Uterus (tissue), 3 donors: ENCODE measurements at regions not wholly inside any gene's neighbourhood (a gene's known extent, or its start where the extent isn't known, plus 50 kb on each side); places are given as distances from the start of the nearest gene placed in this dataset.
"Not testable (repeated sequence)": the region's sequence is repeated elsewhere in the genome, so short reads cannot be mapped to it uniquely, and the experiment has no call there.

Source experiments
- DNase-seq, 2 donors: peaks; one replicate each; pipeline ENCODE4 v3.0.0-alpha.2; 2019 to 2020
- H3K27ac ChIP-seq, 2 donors: fragments of 200-600 bp; sonication (generic); 1 replicate in 1 of 2; 2 replicates in 1 of 2; pipeline ENCODE4 v1.5.1; 2016 to 2018
- H3K27me3 ChIP-seq, 2 donors: fragments of 200-600 bp; sonication (generic); one replicate each; pipeline ENCODE4 v1.5.1; 2018 to 2019; ENCODE audit warnings: control low read depth in 1 of 2
- H3K36me3 ChIP-seq, 2 donors: fragments of 200-600 bp; sonication (generic); one replicate each; pipeline ENCODE4 v1.5.1; 2019; ENCODE audit warnings: control low read depth in 1 of 2
- H3K4me1 ChIP-seq, 2 donors: fragments of 200-600 bp; sonication (generic); one replicate each; pipeline ENCODE4 v1.5.1; 2018 to 2019; ENCODE audit warnings: control low read depth in 1 of 2
- H3K4me3 ChIP-seq, 2 donors: fragments of 200-600 bp; sonication (generic); 1 replicate in 1 of 2; 2 replicates in 1 of 2; pipeline ENCODE4 v1.5.1; 2018 to 2019; ENCODE audit warnings: mild to moderate bottlenecking in 1 of 2
- H3K9me3 ChIP-seq, 2 donors: fragments of 200-600 bp; sonication (generic); one replicate each; pipeline ENCODE4 v1.5.1; 2019; ENCODE audit warnings: control low read depth in 1 of 2
- POLR2A ChIP-seq, 2 donors: fragments of 450-650 bp; IDR thresholded peaks; one replicate each; pipeline ENCODE4 v1.6.1; 2016; ENCODE audit warnings: antibody characterized with exemption in 2 of 2, mild to moderate bottlenecking in 1 of 2, moderate library complexity in 1 of 2
- intact Hi-C: fragments of 100-400 bp; cut with DNase I; formaldehyde crosslinking; loops from one replicate; pipeline ENCODE4 v1.15.1; 2023; ENCODE audit warnings: low total_unique reads
- TF ChIP-seq, protein P1 (sequence below), 4 experiments: fragments of 200-600 bp in 2 of 4; fragments of 450-650 bp in 2 of 4; sonication (generic) in 2 of 4; IDR thresholded peaks; one replicate each; pipeline ENCODE4 v1.5.1; 2016 to 2019; ENCODE audit warnings: antibody characterized with exemption in 4 of 4, mild to moderate bottlenecking in 2 of 4, moderate library complexity in 1 of 4
- donor health status: DM: yes; HTN: yes; CAD: no.

DNA sequence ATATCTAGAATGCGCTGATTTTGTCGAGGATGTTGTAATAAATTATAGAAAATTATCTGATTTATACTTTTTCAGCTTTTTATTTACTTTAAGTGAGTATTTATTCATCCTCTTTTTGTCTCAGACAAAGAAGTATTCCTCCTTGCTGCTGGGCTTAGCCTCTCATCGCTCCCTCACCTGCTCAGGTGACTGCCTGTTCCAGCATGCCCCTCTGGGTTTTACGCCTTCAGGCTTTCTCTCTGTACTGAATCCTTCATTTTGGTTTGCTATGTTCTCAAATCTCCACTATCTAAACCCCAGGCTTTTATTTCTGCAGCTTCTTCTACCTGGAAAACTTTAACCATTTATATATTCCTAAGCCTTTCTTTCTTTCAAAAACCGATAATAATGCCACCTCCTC is 1650.9 kb upstream of the SEL1L start:
- Histone ChIP-seq H3K27ac (no peak overlapping the region), H3K4me3 (no peak overlapping the region), H3K9me3 (no peaks in the 10 kb centered on the region), H3K36me3 (no peaks in the 10 kb centered on the region), H3K27me3 (no peaks in the 10 kb centered on the region), H3K4me1 (no peaks in the 10 kb centered on the region)
- intact Hi-C loops: no loop called here
- TF ChIP-seq POLR2A (IDR thresholded peaks at IDR 0.05): no peak
- TF ChIP-seq, protein P1, sequence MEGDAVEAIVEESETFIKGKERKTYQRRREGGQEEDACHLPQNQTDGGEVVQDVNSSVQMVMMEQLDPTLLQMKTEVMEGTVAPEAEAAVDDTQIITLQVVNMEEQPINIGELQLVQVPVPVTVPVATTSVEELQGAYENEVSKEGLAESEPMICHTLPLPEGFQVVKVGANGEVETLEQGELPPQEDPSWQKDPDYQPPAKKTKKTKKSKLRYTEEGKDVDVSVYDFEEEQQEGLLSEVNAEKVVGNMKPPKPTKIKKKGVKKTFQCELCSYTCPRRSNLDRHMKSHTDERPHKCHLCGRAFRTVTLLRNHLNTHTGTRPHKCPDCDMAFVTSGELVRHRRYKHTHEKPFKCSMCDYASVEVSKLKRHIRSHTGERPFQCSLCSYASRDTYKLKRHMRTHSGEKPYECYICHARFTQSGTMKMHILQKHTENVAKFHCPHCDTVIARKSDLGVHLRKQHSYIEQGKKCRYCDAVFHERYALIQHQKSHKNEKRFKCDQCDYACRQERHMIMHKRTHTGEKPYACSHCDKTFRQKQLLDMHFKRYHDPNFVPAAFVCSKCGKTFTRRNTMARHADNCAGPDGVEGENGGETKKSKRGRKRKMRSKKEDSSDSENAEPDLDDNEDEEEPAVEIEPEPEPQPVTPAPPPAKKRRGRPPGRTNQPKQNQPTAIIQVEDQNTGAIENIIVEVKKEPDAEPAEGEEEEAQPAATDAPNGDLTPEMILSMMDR (IDR thresholded peaks at IDR 0.05): no peak
- DNase-seq: no peak

DNA sequence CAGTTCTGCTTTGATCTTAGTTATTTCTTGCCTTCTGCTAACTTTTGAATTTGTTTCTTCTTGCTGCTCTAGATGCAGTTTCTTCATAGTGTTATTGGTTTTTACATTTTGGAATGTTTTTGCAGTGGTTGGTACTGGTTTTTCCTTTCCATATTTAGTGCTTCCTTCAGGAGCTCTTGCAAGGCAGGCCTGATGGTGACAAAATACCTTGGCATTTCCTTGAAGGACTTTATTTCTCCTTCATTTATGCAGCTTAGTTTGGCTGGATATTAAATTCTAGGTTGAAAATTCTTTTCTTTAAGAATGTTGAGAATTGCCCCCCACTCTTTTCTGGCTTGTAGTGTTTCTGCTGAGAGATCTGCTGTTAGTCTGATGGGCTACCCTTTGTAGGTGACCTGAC is 1654.7 kb upstream of the SEL1L start:
- H3K4me1 ChIP-seq, H3K9me3 ChIP-seq, H3K27me3 ChIP-seq, H3K36me3 ChIP-seq, DNase-seq, H3K27ac ChIP-seq, H3K4me3 ChIP-seq, intact Hi-C loops: not testable (repeated sequence)

DNA sequence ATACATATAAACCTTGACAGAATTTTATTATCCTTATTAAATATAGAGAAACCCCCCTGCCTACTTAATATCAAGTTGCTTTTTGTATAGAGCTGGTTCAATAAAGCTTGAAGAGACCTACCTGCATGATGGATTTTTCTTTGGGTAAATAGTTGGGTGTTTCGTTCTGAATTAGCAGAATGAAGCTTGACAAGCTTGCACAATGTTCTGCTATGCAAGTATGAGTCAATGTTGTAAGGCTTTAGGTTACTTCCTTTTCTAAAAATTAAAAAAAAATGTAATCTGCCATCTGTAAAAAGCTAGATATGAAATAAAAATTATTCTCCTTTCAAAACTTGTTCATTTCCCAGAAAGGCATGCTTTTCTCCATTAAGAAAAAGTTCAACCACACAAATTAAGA is 1662.6 kb upstream of the SEL1L start:
- Histone ChIP-seq H3K27ac (no peak overlapping the region), H3K4me3 (no peak overlapping the region), H3K36me3 (no peaks in the 10 kb centered on the region), H3K27me3 (no peaks in the 10 kb centered on the region), H3K4me1 (no peaks in the 10 kb centered on the region), H3K9me3 (no peaks in the 10 kb centered on the region)
- no peak for DNase-seq
- TF ChIP-seq, protein P1 (IDR thresholded peaks at IDR 0.05): no peak
- TF ChIP-seq POLR2A (IDR thresholded peaks at IDR 0.05): no peak
- intact Hi-C loops: no loop called here

DNA sequence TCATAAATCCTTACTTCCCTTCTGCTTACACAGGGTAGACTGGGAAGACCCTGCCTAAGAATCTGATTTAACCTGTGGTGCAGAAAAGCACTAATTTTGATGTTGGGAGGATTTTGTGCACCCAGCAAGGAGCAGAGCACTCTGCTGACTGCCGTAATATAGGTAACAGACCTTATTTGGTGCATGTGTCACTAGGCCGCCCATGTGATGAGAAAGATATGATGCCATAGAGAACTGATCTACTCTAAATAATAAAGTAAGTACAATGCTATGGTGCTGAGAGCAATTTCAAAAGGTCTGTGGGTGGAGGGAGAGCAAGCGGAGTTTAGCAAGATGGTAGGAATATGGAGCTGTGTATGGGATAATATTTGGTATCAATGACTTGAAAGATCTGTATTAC is 1663.6 kb upstream of the SEL1L start:
- TF ChIP-seq, protein P1 (IDR thresholded peaks at IDR 0.05): no peak
- H3K27ac ChIP-seq: no peak overlapping the region
- intact Hi-C loops: no loop called here

DNA sequence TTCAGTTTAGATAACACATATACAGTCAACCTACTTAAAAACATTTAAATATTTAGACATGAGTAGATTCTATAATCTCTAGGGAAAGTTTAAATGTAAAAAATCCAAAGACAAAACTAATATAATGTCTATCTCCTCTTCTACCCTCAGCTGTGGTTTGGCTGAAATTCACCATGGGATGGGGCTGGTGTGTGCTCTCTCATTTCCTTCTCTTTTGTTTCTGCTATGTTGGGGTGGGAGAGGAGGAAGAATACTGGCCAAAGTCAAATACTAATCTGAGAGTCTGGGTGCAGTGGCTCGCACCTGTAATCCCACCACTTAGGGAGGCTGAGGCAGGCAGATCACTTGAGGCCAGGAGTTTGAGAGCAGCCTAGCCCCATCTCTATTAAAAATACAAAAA is 1673.9 kb upstream of the SEL1L start:
- Histone ChIP-seq H3K27me3 (peaks cover 0 to 4% of the 10 kb centered on the region in 2 donors), H3K9me3 (no peaks in the 10 kb centered on the region), H3K4me1 (no peaks in the 10 kb centered on the region), H3K36me3 (no peaks in the 10 kb centered on the region), H3K27ac (no peak overlapping the region), H3K4me3 (no peak overlapping the region)
- TF ChIP-seq POLR2A (IDR thresholded peaks at IDR 0.05): no peak
- TF ChIP-seq, protein P1 (IDR thresholded peaks at IDR 0.05): no peak
- intact Hi-C loops: no loop called here
- DNase-seq: no peak

More for the DNA sequence above, 1663.6 kb upstream of the SEL1L start:
- Histone ChIP-seq H3K4me3 (no peak overlapping the region), H3K4me1 (no peaks in the 10 kb centered on the region), H3K36me3 (no peaks in the 10 kb centered on the region), H3K9me3 (no peaks in the 10 kb centered on the region), H3K27me3 (no peaks in the 10 kb centered on the region)
- no peak for DNase-seq

DNA sequence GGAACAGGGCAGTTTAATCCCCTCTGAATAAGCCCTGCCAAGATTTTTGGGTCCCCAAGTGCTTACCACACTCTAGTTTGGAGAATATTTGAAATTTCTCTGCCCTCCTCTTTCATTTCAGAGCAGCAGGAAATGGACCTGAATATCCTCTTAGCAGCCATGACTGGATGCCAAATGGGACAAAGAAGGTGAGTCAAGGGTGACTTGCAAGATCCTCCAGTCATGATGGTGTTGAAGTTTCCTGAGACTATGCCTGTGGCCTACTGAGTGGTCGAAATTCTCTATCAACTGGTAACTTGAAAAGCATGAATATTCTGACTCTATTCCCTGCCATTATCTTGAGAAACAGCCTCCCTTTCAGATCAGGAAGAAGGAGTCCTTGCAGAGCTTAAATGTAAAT is 1674.7 kb upstream of the SEL1L start:
- Histone ChIP-seq H3K27ac (no peak overlapping the region), H3K4me3 (no peak overlapping the region)
- intact Hi-C loops: no loop called here

More for the DNA sequence above, 1674.7 kb upstream of the SEL1L start:
- Histone ChIP-seq H3K36me3 (no peaks in the 10 kb centered on the region), H3K27me3 (peaks cover 0 to 4% of the 10 kb centered on the region in 2 donors), H3K4me1 (no peaks in the 10 kb centered on the region), H3K9me3 (no peaks in the 10 kb centered on the region)
- DNase-seq: no peak
- TF ChIP-seq POLR2A (IDR thresholded peaks at IDR 0.05): no peak
- TF ChIP-seq, protein P1 (IDR thresholded peaks at IDR 0.05): no peak
